HL-60 (cell line): ENCODE measurements at regions not wholly inside any gene's neighbourhood (a gene's known extent, or its start where the extent isn't known, plus 50 kb on each side); places are given as distances from the start of the nearest gene placed in this dataset.

Source experiments
- DNase-seq, 2 experiments: peaks; one replicate each; pipeline ENCODE4 v3.0.0-alpha.2; 2010 to 2020; ENCODE audit warnings: low read depth in 1 of 2, low spot score in 1 of 2
- H3K27ac ChIP-seq: fragments of 250-450 bp; sonication (Bioruptor Pico); replicated peaks from 2 replicates; pipeline ENCODE4 v1.5.1; 2020; ENCODE audit warnings: mild to moderate bottlenecking, moderate library complexity
- H3K27me3 ChIP-seq: fragments of 250-450 bp; sonication (Bioruptor Pico); 2 replicates; pipeline ENCODE4 v1.5.1; 2021; ENCODE audit warnings: mild to moderate bottlenecking, moderate library complexity; ENCODE audit not compliant: insufficient read depth, poor library complexity, severe bottlenecking
- H3K4me3 ChIP-seq: replicated peaks from 2 replicates; pipeline ENCODE4 v1.5.1; 2011; ENCODE audit warnings: mild to moderate bottlenecking, control low read depth, low read length; ENCODE audit not compliant: insufficient read depth
- CTCF ChIP-seq: IDR thresholded peaks from one replicate; pipeline ENCODE4 v1.5.1; 2011; ENCODE audit warnings: low read length, control low read depth, inconsistent platforms; ENCODE audit not compliant: insufficient read depth
- GABPA ChIP-seq: IDR thresholded peaks from 2 replicates; pipeline ENCODE4 v1.6.1; 2012; ENCODE audit warnings: low read depth
- POLR2AphosphoS5 ChIP-seq: IDR thresholded peaks from 2 replicates; pipeline ENCODE4 v1.6.1; 2012; ENCODE audit warnings: low read depth
- REST ChIP-seq: IDR thresholded peaks from 2 replicates; pipeline ENCODE4 v1.6.1; 2012; ENCODE audit warnings: low read depth; ENCODE audit not compliant: insufficient replicate concordance
- SPI1 ChIP-seq: IDR thresholded peaks from 2 replicates; pipeline ENCODE4 v1.6.1; 2012; ENCODE audit warnings: low read depth, mild to moderate bottlenecking, borderline replicate concordance

GRCh38 chr3:95607926-95608325, 1206.5 kb upstream of the EPHA6 start:
- no peaks in the 10 kb centered on the region for H3K27me3 ChIP-seq
- H3K4me3 ChIP-seq, result no peak overlapping the region
- TF ChIP-seq GABPA, result no peak
- H3K27ac ChIP-seq, result no peak overlapping the region
- DNase-seq, result no peak

DNA sequence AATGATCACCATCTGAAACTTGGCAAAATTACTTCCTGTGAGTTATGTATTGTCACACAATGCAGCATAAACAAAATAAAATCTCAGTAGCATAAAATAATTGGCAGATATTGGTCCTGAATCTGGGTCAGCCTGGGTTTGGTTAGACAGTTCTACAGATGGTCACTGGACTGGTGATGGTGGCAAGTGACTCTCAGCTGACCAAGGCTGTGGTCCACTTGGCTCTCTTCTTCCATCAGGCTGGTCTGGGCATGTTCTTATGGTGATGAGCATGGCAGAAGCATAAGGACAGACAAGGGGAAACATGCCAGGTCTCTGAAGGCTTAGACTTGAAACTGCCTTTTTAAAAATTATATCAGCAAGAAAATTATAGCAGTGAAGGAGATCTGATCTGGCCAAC, 1205.0 kb upstream of the EPHA6 start:
- TF ChIP-seq GABPA (no peak), CTCF (no peak), SPI1 (no peak), POLR2AphosphoS5 (no peak), REST (no peak)
- H3K27ac ChIP-seq, result no peak overlapping the region
- no peak overlapping the region for H3K4me3 ChIP-seq
- DNase-seq, result no peak
- H3K27me3 ChIP-seq, result no peaks in the 10 kb centered on the region

DNA sequence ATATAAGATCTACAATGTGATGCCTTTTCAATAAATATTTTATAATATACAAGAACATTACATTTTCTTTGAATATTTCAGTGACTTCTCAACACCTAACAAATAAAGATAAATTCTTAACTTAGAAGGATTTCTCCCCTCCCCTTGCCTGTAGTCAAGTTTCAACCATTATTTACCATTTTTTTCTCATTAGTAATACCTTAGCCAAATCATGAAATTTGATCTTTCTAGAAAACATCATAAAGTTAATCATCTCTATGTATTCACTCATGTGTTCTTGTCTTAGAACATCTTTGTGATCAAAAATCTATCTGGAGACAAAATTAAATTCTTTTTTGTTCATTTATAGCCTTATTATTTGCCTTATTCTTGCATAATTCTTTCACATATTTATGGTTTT, 1201.8 kb upstream of the EPHA6 start:
- TF ChIP-seq GABPA (no peak), REST (no peak), CTCF (no peak), SPI1 (no peak), POLR2AphosphoS5 (no peak)
- Histone ChIP-seq H3K27ac (no peak overlapping the region), H3K4me3 (no peak overlapping the region), H3K27me3 (no peaks in the 10 kb centered on the region)
- DNase-seq, result no peak

DNA sequence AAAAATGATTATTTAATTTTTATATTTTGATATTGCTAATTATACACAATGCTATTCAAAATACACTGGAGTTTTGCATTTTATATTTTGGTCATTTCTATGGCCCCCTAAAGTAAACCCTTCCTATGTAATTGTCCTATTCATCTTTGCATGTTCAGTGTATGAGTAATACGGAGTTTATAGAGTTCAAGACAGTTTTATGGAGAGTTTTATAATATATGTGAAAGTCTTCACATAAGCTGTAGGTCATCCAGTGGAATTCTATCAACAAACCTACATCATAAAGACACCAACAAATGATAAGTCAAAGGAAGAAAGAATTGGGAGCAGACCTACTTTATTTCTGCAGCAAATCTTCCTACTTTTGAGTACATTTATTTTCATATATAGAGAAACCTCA, 1200.4 kb upstream of the EPHA6 start:
- no peaks in the 10 kb centered on the region for H3K27me3 ChIP-seq
- no peak overlapping the region for H3K27ac ChIP-seq
- H3K4me3 ChIP-seq, result no peak overlapping the region
- no peak for TF ChIP-seq POLR2AphosphoS5
- TF ChIP-seq SPI1, result no peak
- DNase-seq, result no peak

GRCh38 chr3:95615592-95616310, 1198.6 kb upstream of the EPHA6 start:
- Histone ChIP-seq H3K27me3 (no peaks in the 10 kb centered on the region), H3K4me3 (no peak overlapping the region), H3K27ac (no peak overlapping the region)
- no peak for DNase-seq
- TF ChIP-seq SPI1 (no peak), REST (no peak), POLR2AphosphoS5 (no peak), CTCF (no peak), GABPA (no peak)
